Panc1 (cell line): ENCODE measurements at regions not wholly inside any gene's neighbourhood (a gene's known extent, or its start where the extent isn't known, plus 50 kb on each side); places are given as distances from the start of the nearest gene placed in this dataset.

Experiments
- POLR2AphosphoS5 ChIP-seq: IDR thresholded peaks from 2 replicates; pipeline ENCODE4 v1.6.1; 2012; ENCODE audit warnings: mild to moderate bottlenecking, low read depth, low read length, moderate library complexity
- SIN3A ChIP-seq: IDR thresholded peaks from 2 replicates; pipeline ENCODE4 v1.6.1; 2012; ENCODE audit warnings: low read depth, mild to moderate bottlenecking, low read length, moderate library complexity, borderline replicate concordance; ENCODE audit not compliant: insufficient read depth
- TCF7L2 ChIP-seq: IDR thresholded peaks from 2 replicates; pipeline ENCODE4 v1.6.1; 2011; ENCODE audit warnings: mild to moderate bottlenecking, low read depth, low read length, inconsistent platforms
- TF ChIP-seq, protein P1 (sequence below): fragments of 450-650 bp; IDR thresholded peaks from 2 replicates; pipeline ENCODE4 v1.5.1; 2017; ENCODE audit warnings: mild to moderate bottlenecking
- TF ChIP-seq, protein P2 (sequence below), 2 experiments: IDR thresholded peaks; 2 replicates each; pipeline ENCODE4 v1.6.1; 2011 to 2012; ENCODE audit warnings: low read depth in 2 of 2, control low read depth in 1 of 2, low read length in 1 of 2, mild to moderate bottlenecking in 1 of 2, moderate library complexity in 1 of 2; ENCODE audit not compliant: insufficient read depth in 1 of 2

DNA sequence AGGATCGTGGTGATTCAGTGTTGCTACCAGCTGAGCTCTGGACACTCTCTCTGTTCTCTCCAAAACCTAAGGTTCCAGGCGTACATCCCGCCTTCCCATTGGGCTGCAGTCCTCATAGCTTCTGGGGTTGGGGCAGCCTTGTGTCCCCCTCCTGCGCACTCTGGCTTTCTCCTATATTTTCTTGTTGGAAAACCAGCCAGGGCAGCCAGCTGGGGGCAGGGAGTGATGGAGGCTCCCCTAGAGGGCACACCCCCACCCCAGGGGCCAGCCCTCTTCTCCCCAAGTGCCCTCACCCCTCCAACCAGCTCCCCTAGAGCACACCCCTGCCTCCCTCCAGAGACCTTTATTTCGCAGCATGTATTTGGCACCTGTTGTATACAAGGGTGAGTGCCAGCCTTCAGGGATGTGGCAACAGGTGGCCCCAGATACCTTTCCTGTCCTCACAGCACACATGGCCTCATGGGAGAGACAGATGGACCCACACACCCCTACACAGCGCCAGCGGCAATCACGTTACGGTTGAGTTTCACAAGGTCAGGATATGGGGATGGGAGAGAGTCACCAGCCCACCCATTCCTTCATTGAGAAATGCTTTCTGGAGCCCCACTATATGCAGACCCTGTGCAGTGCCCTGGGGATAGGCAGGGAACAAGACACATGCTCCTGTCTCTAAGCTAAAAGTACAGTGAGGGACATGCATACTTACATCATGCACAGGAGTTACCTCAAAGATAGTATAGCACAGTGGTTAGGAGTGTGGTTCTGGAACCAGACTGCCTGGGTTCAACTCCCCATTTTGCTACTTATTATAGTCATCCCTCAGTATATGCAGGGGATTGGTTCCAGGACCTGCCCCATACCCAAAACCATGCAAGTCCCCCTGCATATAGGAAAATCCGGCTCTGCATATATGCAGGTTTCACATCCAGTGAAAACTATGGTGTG is 141.1 kb downstream of the PHETA1 start:
- TF ChIP-seq, protein P1, sequence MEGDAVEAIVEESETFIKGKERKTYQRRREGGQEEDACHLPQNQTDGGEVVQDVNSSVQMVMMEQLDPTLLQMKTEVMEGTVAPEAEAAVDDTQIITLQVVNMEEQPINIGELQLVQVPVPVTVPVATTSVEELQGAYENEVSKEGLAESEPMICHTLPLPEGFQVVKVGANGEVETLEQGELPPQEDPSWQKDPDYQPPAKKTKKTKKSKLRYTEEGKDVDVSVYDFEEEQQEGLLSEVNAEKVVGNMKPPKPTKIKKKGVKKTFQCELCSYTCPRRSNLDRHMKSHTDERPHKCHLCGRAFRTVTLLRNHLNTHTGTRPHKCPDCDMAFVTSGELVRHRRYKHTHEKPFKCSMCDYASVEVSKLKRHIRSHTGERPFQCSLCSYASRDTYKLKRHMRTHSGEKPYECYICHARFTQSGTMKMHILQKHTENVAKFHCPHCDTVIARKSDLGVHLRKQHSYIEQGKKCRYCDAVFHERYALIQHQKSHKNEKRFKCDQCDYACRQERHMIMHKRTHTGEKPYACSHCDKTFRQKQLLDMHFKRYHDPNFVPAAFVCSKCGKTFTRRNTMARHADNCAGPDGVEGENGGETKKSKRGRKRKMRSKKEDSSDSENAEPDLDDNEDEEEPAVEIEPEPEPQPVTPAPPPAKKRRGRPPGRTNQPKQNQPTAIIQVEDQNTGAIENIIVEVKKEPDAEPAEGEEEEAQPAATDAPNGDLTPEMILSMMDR: no peak
- TF ChIP-seq, protein P2, sequence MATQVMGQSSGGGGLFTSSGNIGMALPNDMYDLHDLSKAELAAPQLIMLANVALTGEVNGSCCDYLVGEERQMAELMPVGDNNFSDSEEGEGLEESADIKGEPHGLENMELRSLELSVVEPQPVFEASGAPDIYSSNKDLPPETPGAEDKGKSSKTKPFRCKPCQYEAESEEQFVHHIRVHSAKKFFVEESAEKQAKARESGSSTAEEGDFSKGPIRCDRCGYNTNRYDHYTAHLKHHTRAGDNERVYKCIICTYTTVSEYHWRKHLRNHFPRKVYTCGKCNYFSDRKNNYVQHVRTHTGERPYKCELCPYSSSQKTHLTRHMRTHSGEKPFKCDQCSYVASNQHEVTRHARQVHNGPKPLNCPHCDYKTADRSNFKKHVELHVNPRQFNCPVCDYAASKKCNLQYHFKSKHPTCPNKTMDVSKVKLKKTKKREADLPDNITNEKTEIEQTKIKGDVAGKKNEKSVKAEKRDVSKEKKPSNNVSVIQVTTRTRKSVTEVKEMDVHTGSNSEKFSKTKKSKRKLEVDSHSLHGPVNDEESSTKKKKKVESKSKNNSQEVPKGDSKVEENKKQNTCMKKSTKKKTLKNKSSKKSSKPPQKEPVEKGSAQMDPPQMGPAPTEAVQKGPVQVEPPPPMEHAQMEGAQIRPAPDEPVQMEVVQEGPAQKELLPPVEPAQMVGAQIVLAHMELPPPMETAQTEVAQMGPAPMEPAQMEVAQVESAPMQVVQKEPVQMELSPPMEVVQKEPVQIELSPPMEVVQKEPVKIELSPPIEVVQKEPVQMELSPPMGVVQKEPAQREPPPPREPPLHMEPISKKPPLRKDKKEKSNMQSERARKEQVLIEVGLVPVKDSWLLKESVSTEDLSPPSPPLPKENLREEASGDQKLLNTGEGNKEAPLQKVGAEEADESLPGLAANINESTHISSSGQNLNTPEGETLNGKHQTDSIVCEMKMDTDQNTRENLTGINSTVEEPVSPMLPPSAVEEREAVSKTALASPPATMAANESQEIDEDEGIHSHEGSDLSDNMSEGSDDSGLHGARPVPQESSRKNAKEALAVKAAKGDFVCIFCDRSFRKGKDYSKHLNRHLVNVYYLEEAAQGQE (IDR thresholded peaks at IDR 0.05; ENCODE audit: insufficient read depth in 1 of 2, low read depth in 2 of 2, low read length in 1 of 2): no peak
- TF ChIP-seq TCF7L2: no peak
- no peak for TF ChIP-seq POLR2AphosphoS5
- no peak for TF ChIP-seq SIN3A
